Activated naive CD8-positive, alpha-beta T cell (primary cell): ENCODE measurements at regions not wholly inside any gene's neighbourhood (a gene's known extent, or its start where the extent isn't known, plus 50 kb on each side); places are given as distances from the start of the nearest gene placed in this dataset.

Source experiments
- H3K27ac Mint-ChIP-seq: one replicate; pipeline ENCODE4 v1.8.0; 2021; ENCODE audit warnings: mixed read lengths
- H3K27me3 Mint-ChIP-seq: one replicate; pipeline ENCODE4 v1.8.0; 2021; ENCODE audit warnings: mixed read lengths
- H3K36me3 Mint-ChIP-seq: one replicate; pipeline ENCODE4 v1.8.0; 2021; ENCODE audit warnings: mixed read lengths
- H3K4me1 Mint-ChIP-seq: one replicate; pipeline ENCODE4 v1.8.0; 2021; ENCODE audit warnings: low read depth, mixed read lengths
- H3K4me3 Mint-ChIP-seq: one replicate; pipeline ENCODE4 v1.8.0; 2021; ENCODE audit warnings: mild to moderate bottlenecking, mixed read lengths
- H3K9me3 Mint-ChIP-seq: one replicate; pipeline ENCODE4 v1.8.0; 2021; ENCODE audit warnings: low read depth, mixed read lengths

DNA sequence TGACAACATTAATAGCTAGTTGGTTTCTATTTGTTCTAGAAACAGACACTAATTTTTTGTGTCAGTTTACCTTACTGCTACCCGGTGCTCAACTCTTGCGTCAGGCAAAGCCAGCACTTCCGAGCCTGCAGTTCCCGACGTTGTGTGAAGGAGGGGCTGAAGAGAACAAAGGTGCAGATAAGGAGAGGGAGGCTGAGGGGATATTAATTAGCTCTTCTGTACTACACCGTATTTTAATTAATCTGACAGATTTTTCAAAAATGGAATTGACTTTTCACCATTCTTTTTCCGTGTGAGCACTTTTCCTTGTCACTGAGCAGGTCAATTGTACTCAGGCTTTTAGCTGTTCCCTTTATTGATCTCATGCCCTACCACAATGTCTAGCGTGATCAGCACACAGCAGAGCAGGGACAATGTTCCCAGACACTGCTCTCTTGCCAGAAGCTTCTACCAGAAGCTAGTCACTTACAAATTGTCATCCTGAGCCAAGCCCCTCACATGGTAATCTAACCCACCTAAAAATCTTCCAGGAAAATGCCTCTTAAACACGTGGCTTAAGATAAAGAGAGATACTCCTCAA, 650.5 kb upstream of the MKI67 start:
- no peak overlapping the region for H3K27ac Mint-ChIP-seq
- no peaks in the 10 kb centered on the region for H3K36me3 Mint-ChIP-seq
- H3K9me3 Mint-ChIP-seq: peaks cover 5% of the 10 kb centered on the region
- H3K27me3 Mint-ChIP-seq: peaks cover 6% of the 10 kb centered on the region
- H3K4me3 Mint-ChIP-seq: no peak overlapping the region
- H3K4me1 Mint-ChIP-seq: no peaks in the 10 kb centered on the region

- peaks cover 6% of the 10 kb centered on the region for H3K27me3 Mint-ChIP-seq
- H3K4me1 Mint-ChIP-seq: no peaks in the 10 kb centered on the region
- no peak overlapping the region for H3K27ac Mint-ChIP-seq
- no peaks in the 10 kb centered on the region for H3K36me3 Mint-ChIP-seq
- no peak overlapping the region for H3K4me3 Mint-ChIP-seq
- H3K9me3 Mint-ChIP-seq: peaks cover 1% of the 10 kb centered on the region
Observed at GRCh38 chr10:128777342-128777741, 651.1 kb upstream of the MKI67 start.

DNA sequence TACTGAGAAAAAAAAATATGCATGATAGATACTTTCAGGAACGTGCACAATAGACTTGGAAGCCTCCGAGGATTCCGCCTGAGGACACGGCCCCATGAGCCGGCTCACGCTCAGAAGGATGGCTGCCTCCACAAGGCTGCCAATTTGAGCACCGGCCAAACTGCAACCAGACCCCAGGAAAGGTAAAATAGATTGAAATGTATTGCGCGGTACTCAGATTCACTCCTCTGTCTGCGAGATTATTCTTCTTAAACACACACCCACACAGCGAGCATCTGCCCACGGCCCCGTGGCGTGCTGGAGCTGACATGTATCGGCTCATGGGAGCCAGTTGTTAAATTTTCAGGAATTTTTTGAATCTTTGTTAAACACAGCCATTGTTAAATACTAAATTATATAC, 653.2 kb upstream of the MKI67 start:
- Mint-ChIP-seq H3K4me1 (no peaks in the 10 kb centered on the region), H3K9me3 (no peaks in the 10 kb centered on the region), H3K27ac (no peak overlapping the region), H3K27me3 (peaks cover 4% of the 10 kb centered on the region), H3K36me3 (no peaks in the 10 kb centered on the region), H3K4me3 (no peak overlapping the region)

GRCh38 chr10:128780156-128780761, 654.0 kb upstream of the MKI67 start:
- H3K27me3 Mint-ChIP-seq: peaks cover 5% of the 10 kb centered on the region
- H3K4me1 Mint-ChIP-seq: no peaks in the 10 kb centered on the region
- no peak overlapping the region for H3K27ac Mint-ChIP-seq

DNA sequence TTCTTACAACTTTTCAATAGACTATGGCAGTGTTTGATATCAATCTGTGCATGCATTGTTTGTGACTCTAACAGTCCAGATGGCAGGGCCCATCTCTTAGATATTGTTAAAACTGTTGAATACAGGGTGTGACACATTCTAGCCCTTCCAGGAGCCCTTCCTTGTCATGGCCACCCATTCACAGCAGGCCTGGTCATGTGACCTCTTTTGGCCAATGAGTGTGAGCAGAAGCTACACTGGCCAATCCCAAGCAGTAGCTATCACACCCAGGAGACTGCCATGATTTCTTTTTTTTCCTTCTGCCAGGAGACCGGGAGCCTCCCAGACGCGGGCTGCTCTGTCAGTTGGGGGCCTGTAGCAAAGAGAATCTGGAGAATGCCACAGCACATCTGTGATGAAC, 655.4 kb upstream of the MKI67 start:
- Mint-ChIP-seq H3K27me3 (peaks cover 5% of the 10 kb centered on the region), H3K4me1 (no peaks in the 10 kb centered on the region), H3K36me3 (no peaks in the 10 kb centered on the region), H3K9me3 (no peaks in the 10 kb centered on the region), H3K27ac (no peak overlapping the region), H3K4me3 (no peak overlapping the region)

More at GRCh38 chr10:128780156-128780761, 654.0 kb upstream of the MKI67 start:
- no peaks in the 10 kb centered on the region for H3K36me3 Mint-ChIP-seq
- no peaks in the 10 kb centered on the region for H3K9me3 Mint-ChIP-seq
- no peak overlapping the region for H3K4me3 Mint-ChIP-seq

- Mint-ChIP-seq H3K27me3 (peaks cover 6% of the 10 kb centered on the region), H3K9me3 (no peaks in the 10 kb centered on the region), H3K4me3 (no peak overlapping the region), H3K27ac (no peak overlapping the region), H3K36me3 (no peaks in the 10 kb centered on the region), H3K4me1 (no peaks in the 10 kb centered on the region)
Observed at GRCh38 chr10:128784444-128784843, 658.2 kb upstream of the MKI67 start.

GRCh38 chr10:128792426-128793140, 666.4 kb upstream of the MKI67 start:
- peaks cover 11% of the 10 kb centered on the region for H3K27me3 Mint-ChIP-seq
- no peaks in the 10 kb centered on the region for H3K9me3 Mint-ChIP-seq
- no peaks in the 10 kb centered on the region for H3K4me1 Mint-ChIP-seq
- H3K4me3 Mint-ChIP-seq: no peak overlapping the region
- no peaks in the 10 kb centered on the region for H3K36me3 Mint-ChIP-seq
- no peak overlapping the region for H3K27ac Mint-ChIP-seq

DNA sequence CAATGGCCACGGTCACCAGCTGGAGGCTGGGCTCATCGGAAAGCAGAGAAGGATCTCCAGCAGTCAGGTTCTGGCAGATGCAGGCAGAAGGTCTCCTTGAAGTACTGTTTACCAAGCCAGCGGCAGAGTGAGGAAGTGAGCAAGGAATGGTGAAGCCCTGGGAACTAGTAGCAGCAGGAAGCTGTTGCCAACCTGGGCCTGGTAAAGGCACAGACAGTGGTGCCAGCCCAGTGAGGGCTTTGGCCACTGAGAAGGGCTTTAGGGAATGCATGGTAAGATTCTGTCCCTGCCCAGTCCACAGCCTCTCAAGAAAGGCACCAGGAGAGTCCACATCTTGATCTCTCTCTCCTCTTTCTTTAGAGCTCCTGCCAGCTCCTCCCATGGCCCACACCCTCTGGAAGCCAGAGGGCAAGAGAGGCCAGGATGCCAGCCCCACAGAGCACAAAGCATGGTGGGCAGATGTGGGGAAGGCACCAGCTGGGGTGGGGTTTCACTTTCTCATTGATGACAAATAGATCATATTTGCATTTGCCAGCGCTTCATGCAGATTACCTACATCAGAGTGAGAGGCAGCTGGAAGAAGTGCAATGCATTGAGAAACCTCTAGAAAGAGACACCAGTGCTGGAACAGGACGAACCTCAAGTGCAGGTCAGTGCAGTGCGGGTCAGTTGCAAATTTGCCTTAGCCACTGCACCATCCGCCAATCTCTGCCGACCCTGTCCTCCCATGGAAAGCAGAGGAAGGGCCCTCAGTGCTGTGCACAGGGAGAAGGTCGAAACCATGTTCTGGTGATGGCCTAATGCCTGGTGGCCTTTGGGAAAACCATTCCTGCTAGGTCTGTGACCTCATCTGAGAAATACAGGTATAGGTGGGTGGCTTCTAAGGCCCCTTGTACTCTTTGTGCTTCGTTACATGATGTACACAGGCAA, 667.8 kb upstream of the MKI67 start:
- Mint-ChIP-seq H3K4me1 (no peaks in the 10 kb centered on the region), H3K36me3 (no peaks in the 10 kb centered on the region), H3K9me3 (no peaks in the 10 kb centered on the region), H3K27me3 (peaks cover 8% of the 10 kb centered on the region), H3K27ac (no peak overlapping the region), H3K4me3 (no peak overlapping the region)

DNA sequence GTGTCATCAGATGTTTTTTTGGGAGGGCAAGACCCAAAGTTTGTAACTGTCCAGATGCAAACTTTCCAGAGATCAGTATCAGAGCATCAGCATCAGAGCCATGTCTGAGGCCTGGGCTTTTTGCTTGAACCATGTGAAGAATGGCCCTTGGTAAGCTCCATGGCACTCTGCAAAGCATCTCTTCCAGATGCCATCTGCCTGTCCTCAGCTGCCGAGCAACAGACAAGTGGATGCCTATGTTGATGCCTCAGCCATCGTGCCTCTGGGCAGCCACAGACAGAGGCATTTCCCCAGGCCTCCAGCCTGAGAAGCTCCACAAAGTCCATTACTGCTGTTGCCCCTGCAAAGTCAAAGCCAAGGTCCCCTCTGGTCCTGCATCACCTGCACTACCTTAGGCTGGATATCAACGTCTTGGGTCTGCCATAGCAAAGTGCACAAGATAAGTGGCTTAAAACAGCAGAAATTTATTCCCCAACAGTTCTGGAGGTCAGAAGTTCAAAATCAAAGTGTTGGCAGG, 670.2 kb upstream of the MKI67 start:
- Mint-ChIP-seq H3K4me1 (no peaks in the 10 kb centered on the region), H3K36me3 (no peaks in the 10 kb centered on the region), H3K27me3 (no peaks in the 10 kb centered on the region), H3K9me3 (no peaks in the 10 kb centered on the region), H3K27ac (no peak overlapping the region), H3K4me3 (no peak overlapping the region)

DNA sequence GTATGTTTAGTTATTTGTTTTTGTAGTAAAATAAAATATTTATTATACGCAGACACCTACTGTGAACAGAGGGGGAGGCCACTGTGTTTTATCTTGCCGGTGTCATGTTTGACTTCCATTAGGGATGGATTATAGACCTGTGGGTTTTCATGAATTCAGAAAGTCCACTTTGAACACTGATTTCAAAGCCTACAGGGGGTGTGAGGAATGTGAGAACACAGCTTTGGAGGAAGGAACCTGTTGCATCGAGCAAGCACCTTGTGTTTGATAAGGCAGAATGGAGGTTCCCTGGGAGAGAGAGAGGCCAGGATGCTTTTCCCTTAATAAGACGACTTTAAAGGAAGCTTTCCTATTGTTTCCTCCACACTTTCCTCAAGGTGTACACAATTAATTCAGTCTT, 665.0 kb upstream of the MGMT start:
- no peak overlapping the region for H3K27ac Mint-ChIP-seq
- H3K4me3 Mint-ChIP-seq: no peak overlapping the region
- no peaks in the 10 kb centered on the region for H3K4me1 Mint-ChIP-seq
- no peaks in the 10 kb centered on the region for H3K36me3 Mint-ChIP-seq
- no peaks in the 10 kb centered on the region for H3K9me3 Mint-ChIP-seq
- H3K27me3 Mint-ChIP-seq: peaks cover 2% of the 10 kb centered on the region

DNA sequence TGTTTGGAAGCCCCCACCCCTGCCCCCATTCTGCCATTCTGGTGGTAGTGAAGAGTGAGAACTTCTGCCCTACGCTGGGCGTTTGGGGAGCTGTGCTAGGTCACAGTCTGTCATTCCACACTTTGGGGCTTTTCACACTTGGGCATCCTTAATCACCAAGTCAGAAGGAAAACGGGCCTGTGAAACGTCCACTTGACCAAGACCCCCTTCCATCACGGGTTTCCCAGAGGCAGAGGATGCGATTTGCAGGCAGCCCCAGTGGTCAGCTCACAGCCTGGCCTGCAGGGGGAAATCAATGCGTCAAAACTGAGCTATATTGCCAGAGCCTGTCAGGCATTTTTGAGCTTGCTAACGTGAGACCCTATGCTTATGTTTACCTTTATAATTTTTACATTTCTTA, 663.3 kb upstream of the MGMT start:
- no peak overlapping the region for H3K4me3 Mint-ChIP-seq
- no peak overlapping the region for H3K27ac Mint-ChIP-seq
- H3K4me1 Mint-ChIP-seq: no peaks in the 10 kb centered on the region
- no peaks in the 10 kb centered on the region for H3K36me3 Mint-ChIP-seq
- peaks cover 4% of the 10 kb centered on the region for H3K27me3 Mint-ChIP-seq
- H3K9me3 Mint-ChIP-seq: no peaks in the 10 kb centered on the region

DNA sequence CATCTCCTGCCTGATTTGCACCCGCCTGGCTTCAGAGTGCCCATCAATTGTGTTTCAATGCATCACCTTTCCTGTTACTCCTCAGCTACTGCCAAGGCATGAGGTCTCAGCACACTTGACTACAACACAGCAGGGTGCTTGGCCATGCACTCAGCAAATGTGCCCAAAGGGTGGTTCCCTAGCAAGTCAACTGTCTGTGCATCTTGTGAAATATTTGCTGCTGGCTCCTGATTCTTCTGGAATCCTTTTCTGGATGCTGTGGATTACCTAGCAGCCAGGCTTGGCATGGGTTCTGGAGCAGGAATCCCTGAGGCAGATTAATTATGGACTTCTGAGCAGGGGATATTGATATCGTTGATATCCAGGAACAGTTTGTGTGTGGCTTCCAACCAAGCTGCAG, 662.6 kb upstream of the MGMT start:
- H3K36me3 Mint-ChIP-seq: no peaks in the 10 kb centered on the region
- no peaks in the 10 kb centered on the region for H3K4me1 Mint-ChIP-seq
- no peaks in the 10 kb centered on the region for H3K9me3 Mint-ChIP-seq
- H3K4me3 Mint-ChIP-seq: no peak overlapping the region
- no peak overlapping the region for H3K27ac Mint-ChIP-seq
- H3K27me3 Mint-ChIP-seq: peaks cover 4% of the 10 kb centered on the region

DNA sequence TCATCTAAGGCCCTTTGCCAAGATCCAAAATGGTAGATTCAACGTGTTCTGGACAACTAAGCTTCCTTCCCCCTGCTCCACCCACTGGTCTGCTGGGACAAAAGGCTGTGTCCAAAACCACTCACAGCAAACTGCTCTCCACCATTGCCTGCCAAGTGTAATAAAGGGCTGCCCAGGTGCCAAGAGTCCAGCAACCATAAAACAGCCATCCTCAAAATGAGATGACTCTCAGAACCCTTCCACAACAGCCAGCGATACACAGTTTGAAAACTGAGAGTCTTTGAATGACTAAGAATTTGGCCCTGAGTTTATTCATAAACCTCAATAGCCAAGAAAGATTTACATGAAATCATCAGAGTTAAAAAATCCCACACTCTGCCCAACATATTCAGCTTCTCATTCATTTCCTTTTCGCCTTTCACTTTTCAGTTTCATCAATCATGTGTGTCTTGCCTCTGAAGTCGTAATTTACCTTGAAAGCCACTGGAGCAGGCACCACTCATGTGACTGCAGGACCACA, 658.1 kb upstream of the MGMT start:
- Mint-ChIP-seq H3K36me3 (no peaks in the 10 kb centered on the region), H3K27me3 (peaks cover 4% of the 10 kb centered on the region), H3K9me3 (no peaks in the 10 kb centered on the region), H3K27ac (no peak overlapping the region), H3K4me3 (no peak overlapping the region), H3K4me1 (no peaks in the 10 kb centered on the region)

GRCh38 chr10:128811511-128811910, 655.5 kb upstream of the MGMT start:
- Mint-ChIP-seq H3K4me3 (no peak overlapping the region), H3K27ac (no peak overlapping the region), H3K9me3 (no peaks in the 10 kb centered on the region), H3K4me1 (no peaks in the 10 kb centered on the region), H3K27me3 (peaks cover 4% of the 10 kb centered on the region), H3K36me3 (no peaks in the 10 kb centered on the region)
